ENCODE measurements at regions not wholly inside any gene's neighbourhood (a gene's known extent, or its start where the extent isn't known, plus 50 kb on each side); places are given as distances from the start of the nearest gene placed in this dataset.

DNA sequence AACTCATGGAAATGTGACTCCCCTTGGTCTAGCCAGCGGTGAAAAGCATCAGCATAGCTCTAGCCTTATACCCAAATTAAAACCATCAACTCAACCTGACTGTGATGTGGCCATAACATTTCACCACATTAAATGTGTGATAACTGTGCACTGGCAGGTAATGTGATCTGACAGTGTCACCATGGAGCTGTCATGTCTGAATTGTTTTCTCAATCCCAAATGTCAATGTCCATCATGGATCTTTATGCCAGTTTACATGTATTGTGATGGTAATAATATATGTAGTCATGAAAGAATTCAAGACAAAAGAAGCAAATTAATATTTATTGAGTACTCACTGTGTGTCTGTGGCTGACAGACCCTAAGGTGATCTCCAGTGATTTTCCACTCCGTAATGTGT, 213.4 kb upstream of the EOMES start:
- no peak for DNase-seq

DNA sequence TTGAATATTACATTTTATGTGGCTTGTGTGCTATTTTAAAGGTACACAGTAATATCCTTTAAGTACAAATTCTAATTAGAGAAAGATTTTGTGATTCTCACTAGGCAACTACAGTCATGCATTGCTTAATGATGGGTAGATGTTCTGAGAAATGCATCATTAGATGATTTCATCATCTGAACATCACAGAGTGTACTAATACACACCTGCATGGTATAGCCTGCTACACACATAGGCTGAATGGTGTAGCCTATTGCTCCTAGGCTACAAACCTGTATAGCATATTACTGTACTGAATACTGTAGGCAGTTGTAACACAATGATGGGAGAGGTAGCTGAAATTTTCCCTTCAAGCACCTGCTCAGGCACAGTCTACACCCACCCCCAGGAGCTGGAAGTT, 217.4 kb upstream of the EOMES start:
- no peak for DNase-seq

DNA sequence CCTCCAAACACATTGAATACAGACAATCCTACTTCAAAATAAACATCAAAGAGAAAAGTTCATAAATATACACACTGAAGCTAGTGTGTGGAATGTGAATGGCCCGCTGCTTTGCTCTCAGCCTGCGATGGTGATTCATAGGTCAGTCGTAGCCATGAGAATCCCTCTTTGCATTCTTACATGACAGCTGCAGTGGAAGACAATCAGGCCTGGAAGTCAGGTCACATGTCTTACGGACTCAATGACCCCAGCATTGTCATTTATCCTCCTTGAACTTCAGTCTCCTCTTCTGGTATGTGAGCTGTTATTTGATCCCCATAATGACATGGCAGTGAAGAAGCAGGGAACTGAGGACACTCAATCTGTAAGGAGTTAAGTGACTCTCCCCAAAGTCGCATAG, 217.8 kb upstream of the EOMES start:
- no peak for DNase-seq

DNA sequence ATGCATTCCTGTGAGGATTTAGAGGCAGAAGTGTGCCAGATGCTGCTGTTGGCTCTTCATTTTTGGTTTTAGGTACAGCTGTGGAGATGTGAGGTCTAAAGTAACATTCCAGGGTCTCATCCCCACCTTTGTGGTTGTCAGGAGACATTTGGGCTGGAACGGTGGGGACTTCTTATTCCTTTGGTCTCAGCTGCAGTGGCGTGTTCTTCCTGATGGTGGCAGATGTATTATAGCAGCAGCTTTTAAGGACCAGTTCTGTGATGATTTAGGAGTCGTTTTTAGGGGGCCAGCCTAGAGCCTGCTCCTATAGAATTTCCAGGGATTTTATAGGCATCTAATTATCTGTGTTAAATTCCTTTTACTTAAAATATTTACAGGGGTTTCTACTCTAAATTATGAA, 221.0 kb upstream of the EOMES start:
- no peak for DNase-seq

DNA sequence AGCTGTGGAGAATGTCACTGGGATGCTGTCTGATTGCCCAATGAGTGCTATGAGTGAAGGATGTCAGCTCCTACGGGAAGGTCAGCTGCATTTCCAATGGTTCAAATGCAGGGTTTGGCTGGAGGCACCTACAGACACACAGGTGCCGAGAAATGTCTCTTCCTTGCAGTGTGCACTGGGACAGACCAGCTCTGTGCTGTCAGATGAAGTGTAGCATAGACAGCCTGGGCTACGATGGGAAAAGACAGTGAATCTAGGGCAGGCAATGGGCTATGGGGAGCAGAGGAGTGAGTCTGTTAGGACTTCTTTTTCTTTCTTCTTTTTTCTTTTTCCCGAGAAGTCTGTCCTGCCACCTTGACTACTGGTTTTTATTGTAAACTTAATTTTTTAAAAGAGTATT, 223.1 kb upstream of the EOMES start:
- no peak for DNase-seq

DNA sequence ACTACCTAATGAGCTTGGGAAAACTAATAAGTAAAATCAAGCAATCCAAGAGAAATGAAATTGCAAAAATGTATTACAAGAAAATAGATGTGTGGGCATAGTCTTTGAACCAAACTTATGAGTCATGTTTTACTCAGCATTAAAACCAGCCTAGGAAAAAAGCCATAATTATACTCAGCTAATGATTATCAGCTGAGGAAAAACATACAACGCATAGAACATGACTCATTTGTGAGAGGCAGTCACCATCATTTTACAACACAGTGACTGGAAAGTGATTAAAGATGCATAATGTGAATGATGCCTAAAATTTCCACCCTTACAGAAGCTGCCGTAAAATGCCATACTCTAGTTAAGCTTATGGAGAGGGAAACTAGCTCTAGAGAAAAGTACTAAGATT, 238.0 kb upstream of the EOMES start:
- DNase-seq: peak in 1 of 51 donors; percentile 1

DNA sequence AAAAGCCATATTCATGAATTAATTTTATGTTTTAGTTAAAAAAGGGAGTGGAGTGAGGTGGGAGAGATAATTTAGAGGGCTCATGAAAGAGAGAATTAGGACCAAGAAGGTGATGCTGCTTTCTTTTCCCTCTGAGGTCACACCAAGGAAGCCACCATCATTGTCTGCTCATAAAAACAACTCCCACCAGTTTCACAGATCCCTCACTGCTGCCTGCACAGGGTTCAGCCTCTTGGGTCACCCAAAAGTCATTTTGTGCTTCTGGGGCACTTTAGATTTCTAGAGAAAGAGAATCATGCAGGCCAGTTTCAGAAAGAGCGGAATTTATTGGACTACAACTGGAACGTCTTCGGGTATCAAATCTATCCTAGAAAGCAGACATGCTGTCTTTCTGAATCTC, 241.4 kb upstream of the EOMES start:
- DNase-seq: no peak

DNA sequence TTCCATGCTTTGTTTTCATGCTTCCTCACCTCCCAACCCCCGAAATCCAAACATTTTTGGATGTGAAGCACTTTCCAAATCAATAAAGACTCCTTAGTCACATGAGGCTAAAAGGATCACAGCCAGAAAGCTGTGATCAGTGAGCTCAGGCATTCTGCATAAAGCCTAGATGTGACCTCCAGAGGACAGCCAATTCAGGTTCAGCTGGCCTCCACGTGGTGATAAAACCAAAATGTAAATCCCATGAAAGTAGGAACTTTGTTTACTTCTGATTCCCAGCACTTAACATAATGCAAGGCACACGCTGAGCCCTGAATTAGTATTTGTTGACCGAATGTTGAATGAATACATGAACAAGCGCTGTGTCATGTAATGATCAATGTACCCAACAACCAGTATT, 249.5 kb upstream of the EOMES start:
- no peak for DNase-seq

DNA sequence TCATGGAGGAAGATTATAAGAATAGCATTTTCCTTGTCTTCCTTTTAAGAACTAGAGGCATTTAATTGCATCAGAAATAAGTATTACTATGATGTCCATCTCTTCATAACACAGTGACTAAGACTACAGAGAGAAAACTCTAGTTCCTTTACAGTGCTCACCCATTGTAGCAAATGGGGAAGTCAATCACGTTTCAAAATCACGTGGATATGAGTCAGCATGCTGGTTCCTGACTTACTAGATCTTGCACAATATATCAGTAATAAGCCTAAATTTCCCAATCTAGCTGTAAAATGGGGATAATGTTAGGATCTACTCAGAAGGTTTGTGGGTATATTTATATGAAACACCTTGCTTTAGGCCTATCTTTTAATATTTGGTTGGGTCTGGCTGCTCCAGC, 254.8 kb upstream of the EOMES start:
- DNase-seq: no peak

DNA sequence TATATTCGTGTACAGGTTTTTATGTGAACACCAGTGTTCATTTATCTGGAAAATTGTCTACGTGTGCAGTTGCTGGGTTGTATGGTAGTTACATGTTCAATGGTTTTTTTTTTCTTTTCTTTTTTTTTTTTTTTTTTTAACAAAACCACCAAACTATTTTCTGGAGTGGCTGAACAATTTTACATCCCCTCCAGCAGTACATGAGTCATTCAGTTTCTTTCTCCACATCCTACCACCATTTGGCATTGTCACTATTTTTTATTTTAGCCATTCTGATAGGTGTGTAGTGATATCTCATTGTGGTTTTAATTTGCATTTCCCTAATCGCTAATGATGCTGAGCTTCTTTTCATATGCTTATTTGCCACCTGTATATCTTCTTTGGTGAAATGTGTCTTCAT, 256.3 kb upstream of the EOMES start:
- no peak for DNase-seq

DNA sequence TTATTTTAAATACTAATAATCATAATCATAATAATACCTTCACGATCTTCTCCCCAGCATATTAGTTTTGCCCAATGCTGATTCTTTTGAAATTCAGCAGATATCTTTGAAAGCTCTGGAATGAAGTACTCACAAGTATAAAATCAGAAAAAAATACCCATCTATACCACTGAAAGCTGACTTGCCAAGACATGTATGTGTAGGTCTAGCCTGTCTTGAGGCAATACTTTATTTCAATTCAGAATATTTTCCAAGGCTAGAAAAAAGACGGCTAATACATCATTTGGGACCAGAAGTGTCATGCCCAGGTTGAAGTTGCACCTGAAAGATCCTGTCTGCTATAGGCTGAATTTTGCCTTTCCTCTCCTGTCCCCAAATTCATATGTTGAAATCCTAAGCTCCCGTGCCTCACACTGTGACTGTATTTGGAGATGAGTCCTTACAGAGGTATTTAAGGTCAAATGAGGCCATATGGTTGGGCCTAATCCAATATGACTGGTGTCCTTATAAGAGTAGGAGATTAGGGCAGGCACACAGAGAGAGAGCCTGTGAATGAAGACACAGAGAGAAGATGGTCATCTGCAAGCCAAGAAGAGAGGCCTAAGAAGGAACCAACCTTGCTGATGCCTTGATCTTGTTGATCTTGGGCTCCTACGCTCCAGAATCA, 255.9 kb upstream of the CMC1 start:
- DNase-seq: no peak

DNA sequence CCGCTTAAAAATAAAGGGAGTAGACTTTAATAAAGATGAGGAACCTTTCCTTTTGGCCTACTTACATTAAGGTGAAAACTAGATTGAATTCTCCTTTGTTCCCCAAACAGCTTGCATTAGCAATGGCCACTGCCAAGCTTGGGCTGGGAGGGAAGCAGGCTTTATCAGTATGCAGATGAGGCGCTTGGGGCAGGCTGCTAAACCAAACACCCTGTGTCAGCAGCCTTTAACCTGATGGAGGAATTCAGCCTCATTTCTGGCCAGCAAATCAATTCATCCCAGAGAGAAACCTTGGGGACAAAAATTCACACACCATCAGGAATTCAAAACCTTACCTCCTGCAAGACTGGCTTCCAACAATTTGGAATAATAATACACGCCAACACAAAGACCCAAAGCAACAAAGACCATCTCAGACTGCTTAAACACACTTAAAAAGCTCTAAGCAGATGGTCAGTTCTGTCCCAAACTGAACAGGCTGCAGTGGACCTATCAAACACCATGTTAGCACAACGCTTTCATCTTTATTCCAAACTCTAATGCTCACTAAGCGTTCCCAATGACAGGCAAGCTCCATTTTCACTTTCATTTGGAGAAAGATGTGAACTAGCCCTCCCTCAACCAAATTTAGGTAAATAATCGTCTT, 255.1 kb upstream of the CMC1 start:
- DNase-seq: peak in 1 of 51 donors; percentile 1

DNA sequence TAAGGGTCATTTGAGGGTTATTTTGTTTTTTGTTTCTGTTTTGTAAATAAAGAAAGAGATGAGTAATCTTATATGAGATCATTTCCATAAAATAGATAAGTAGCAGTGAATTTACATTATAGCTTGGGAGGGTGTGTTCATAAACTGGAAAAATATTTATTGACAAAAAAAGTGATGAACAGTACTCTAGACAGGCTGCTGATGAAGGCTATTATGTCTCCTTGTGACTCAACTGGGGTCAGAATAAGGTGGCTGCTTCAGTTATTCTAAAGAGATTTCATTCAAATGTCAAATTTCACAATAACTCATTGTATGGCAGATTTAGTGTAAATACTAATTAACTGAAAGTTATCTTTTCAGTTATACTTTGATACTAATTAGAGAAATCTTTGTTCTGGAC, 251.1 kb upstream of the CMC1 start:
- DNase-seq: no peak

DNA sequence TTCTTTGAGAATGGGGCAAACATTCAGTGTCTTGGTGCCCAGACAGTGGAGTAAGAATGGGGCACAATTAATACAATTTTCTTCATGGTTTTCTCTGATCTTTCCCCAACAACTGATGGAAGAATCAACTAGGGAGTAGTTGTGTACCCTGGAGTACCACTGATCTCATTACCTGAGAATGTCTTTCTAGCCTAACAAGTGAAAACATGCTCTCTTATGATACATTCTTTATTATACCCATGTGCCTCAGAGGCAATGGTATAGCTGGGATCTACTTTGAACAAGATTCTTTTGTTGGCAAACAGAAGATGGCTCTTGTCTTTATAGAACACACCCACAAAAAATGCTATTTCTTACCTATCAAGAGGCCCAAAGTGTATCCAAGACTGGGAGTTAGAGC, 250.6 kb upstream of the CMC1 start:
- no peak for DNase-seq

DNA sequence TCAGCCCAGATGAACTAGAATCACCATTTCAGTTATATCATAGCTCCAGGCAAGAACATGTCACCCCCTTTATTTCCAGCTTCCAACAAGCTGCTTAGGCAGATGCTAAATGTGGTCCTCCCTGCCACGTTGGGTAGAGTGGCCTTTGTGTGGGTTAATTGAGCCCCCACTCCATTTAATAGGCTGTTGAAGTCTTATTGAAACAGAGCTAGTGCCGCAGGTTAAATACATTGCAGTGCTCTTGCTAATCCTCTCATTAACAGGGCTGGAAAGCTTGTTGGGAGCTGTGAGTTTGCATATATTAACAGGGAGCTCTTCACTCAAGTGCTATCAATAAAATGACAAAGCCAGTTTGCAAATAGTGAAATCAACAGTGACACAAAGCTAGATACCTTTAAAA, 248.4 kb upstream of the CMC1 start:
- DNase-seq: no peak

DNA sequence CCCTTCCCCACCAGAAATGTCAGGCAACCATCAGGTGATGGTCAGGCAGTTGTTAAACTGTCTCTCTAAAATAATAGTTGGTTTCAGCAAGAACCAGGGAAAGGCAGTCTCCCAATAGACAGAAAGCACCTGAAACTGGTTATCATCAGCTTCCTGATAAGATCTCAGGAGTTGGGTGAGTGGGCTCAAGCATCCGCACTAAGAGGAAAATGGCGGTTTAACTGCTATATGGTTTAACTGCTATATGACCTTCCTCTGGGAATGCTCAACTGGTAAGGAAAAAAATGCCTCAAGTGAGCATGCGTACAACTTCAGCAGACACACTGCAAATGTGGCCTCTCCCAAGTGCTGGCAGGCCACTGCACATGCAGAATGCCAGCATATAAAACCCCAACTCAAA, 240.8 kb upstream of the CMC1 start:
- no peak for DNase-seq

DNA sequence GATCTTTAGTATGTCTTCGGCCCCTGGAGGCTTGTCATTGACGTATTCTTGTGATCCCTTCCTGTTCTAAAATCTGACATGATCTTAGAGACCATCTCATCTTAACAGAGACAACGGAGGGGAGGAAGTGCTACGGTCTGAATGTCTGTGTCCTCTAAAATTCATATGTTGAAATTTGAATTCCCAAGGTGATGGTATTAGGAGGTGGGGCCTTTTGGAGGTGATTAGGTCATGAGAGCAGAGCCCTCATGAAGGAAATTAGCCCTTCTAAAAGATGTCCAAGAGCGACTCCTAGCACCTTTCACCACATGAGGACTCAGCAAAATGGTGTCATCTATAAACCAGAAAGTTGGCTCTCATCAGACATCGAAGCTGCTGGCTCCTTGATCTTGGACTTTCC, 233.2 kb upstream of the CMC1 start:
- DNase-seq: no peak

DNA sequence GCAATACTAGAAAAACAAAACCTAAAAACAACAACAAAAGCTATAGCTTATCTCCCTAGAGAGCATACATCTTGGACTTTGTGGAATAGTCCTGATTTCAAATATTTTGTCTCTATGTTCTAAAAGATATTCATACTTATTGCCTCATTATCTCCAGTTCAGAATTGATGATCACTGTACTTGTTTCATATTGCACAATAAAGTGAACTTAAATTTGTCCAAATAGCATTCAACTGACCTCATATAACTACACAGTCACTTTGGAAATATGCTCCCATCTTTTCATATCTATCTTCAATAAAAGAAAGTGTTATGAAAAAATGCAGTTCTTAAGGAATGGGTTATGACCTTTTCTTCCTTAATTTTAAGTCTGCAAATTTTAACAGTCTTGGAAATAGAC, 228.6 kb upstream of the CMC1 start:
- no peak for DNase-seq

DNA sequence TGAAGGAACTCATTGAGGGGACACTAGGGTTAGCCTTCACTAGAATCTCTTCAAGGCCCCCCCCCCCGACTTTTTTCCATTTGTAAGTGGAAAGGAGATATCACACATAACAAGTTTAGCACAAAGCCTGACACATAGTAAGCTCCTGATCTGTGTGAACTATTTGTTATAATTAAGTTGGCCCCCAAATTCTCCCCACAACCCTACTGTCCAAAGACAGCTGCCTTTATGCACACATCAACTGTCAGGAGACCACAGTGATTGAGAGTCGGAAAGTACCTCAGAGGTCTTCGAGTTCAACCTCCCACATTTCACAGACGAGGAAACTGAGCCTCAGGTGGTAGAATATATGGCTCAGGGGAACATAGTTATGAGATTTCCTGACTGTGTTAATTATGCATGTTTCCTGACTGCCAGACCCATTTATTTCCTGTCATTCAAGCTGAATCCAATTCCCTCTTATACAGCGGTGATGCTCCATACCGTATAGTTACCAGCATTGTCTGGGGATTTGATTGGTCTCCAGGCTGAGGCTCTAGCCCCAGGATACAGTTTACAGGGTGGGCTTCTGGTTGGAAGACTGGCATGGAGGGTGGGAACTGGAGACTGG, 227.4 kb upstream of the CMC1 start:
- no peak for DNase-seq

DNA sequence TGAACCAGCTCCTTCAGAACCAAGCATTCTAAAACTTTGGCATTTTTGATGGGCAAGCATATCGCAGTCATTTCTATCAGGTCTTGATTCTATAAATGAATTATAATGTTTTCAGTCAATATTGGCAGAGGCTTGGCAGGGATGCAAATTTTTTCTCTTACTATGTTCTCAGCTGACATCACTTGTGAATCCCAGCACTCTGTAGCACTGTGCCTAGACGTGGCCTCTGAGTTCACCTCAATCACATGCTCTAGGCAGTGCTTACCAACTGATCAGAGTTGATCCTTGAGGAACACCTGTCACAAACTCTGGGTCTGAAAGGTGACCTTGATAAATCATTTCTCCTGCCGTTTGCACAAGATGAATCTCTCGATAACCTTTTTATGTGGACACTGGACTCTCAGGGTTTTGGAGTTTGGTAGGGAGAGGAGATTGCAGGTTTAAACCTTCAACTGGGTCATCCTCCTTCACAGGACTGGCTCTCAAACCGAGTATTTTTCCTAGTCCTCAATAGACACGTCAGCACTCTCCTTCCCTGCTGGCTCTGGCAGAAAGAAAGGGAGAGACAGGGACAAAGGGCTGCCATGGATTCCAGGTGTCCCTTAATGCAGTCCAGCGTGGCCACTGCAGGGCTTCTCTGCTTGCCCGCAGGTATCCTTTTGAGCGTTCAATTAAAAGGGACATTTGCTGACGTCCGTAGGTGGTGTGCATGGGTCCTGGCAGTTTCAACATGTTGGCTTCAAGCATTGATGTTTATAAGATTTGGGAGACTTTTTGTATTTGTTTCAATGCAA, 222.3 kb upstream of the CMC1 start:
- no peak for DNase-seq

DNA sequence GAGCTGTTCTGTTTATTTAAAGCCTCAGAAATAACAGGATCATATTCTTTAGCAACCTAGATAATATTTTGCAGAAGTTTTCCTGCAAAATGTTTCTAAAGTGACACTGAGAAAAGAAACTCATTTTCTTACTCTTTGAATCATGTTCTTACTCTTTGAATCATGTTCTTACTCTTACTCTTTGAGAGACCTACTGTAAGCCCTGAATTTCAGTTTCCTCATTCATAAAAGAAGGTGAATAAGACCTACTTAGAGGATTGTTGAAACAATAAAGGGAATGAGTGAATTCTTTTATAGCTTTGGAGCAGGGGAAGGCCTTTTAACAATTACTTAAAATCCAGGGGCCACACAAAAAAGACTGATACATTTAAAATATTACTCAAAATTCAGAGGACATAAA, 221.7 kb upstream of the CMC1 start:
- DNase-seq: no peak

DNA sequence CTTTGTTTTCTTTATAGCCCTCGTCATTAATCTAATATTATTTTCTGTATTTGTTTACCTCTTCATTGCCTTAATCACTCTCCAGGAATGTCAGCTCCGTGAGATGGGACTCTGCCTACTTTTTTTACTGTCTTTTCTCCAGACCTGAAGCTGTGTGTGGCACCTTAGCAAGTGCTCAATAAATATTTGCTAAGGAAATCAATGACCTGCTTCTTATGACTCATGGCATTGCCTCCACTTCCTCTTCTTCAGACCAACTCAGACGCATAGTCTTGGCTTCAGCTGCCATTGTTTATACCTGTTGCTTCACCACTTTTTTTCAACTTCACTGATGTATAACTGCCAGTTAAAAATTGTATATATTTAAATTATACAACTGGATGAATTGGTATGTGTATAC, 218.5 kb upstream of the CMC1 start:
- DNase-seq: no peak

DNA sequence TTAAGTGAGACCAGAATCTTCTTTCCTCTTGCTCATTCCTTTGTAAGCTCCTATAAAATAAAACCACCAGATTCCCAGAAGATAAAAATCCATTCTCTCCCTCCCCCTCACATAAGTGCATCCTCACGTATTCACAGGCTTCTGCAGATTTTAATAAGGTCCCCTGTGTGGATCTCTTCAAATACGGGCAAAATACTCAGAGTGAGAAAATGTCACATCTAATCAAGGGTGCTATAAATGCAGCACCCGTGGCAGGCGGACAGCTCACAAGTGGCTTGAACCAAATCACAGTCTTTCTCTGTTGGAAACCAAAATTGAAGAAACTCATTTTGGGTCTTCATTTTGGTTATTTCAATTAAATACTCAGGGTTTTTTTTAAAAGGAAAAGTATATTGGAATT, 212.9 kb upstream of the CMC1 start:
- no peak for DNase-seq

Data from hypothalamus (tissue), 51 donors.